OCI-LY3 (cell line): ENCODE measurements at regions not wholly inside any gene's neighbourhood (a gene's known extent, or its start where the extent isn't known, plus 50 kb on each side); places are given as distances from the start of the nearest gene placed in this dataset.

Experiments used
- H2AFZ ChIP-seq: fragments of 200-600, 300-600 bp; shearing (Covaris generic); 2 replicates; pipeline ENCODE4 v1.6.0; 2014; ENCODE audit warnings: antibody characterized with exemption, low read depth, low read length
- H3K27ac ChIP-seq: fragments of 200-600, 300-600 bp; sonication (generic); 2 replicates; pipeline ENCODE4 v1.5.1; 2014; ENCODE audit warnings: mild to moderate bottlenecking, low read length, moderate library complexity, mixed read lengths
- H3K27me3 ChIP-seq: fragments of 200-600, 300-600 bp; sonication (generic); 2 replicates; pipeline ENCODE4 v1.6.1; 2014; ENCODE audit warnings: low read depth, low read length, mixed read lengths
- H3K36me3 ChIP-seq: fragments of 200-600, 300-600 bp; sonication (generic); replicated peaks from 2 replicates; pipeline ENCODE3; 2014; ENCODE audit warnings: low read depth, low read length, mixed read lengths
- H3K4me1 ChIP-seq: fragments of 300-600, 200-600 bp; sonication (generic); 2 replicates; pipeline ENCODE4 v1.6.1; 2014; ENCODE audit warnings: low read length, mixed read lengths
- H3K4me2 ChIP-seq: fragments of 200-600, 300-600 bp; sonication (generic); 2 replicates; pipeline ENCODE4 v1.6.1; 2014; ENCODE audit warnings: low read length, mixed read lengths
- H3K4me3 ChIP-seq: fragments of 300-600, 200-600 bp; sonication (generic); 2 replicates; pipeline ENCODE4 v1.5.1; 2014; ENCODE audit warnings: antibody characterized with exemption, mild to moderate bottlenecking, low read length, moderate library complexity
- H3K79me2 ChIP-seq: fragments of 300-600, 200-600 bp; shearing (Covaris generic); 2 replicates; pipeline ENCODE4 v1.6.1; 2014; ENCODE audit warnings: mild to moderate bottlenecking, low read length, mixed read lengths
- H3K9ac ChIP-seq: fragments of 300-600, 200-600 bp; shearing (Covaris generic); 2 replicates; pipeline ENCODE4 v1.6.0; 2014; ENCODE audit warnings: mild to moderate bottlenecking, low read length, moderate library complexity
- H3K9me3 ChIP-seq: fragments of 200-600, 300-600 bp; shearing (Covaris generic); 2 replicates; pipeline ENCODE4 v1.6.1; 2014; ENCODE audit warnings: low read length, mixed read lengths; ENCODE audit not compliant: insufficient read depth
- H4K20me1 ChIP-seq: fragments of 200-600, 300-600 bp; sonication (generic); 2 replicates; pipeline ENCODE4 v1.6.1; 2016; ENCODE audit warnings: low read length, mixed read lengths; ENCODE audit not compliant: insufficient read depth
- CTCF ChIP-seq: fragments of 200-600, 300-600 bp; sonication (generic); IDR thresholded peaks from 2 replicates; pipeline ENCODE4 v1.5.1; 2014; ENCODE audit warnings: antibody characterized with exemption, low read length, low read depth
- EZH2phosphoT487 ChIP-seq: fragments of 200-600 bp; shearing (Covaris generic); IDR thresholded peaks from 2 replicates; pipeline ENCODE4 v1.6.1; 2018; ENCODE audit warnings: antibody characterized with exemption, mixed run types, low read depth

DNA sequence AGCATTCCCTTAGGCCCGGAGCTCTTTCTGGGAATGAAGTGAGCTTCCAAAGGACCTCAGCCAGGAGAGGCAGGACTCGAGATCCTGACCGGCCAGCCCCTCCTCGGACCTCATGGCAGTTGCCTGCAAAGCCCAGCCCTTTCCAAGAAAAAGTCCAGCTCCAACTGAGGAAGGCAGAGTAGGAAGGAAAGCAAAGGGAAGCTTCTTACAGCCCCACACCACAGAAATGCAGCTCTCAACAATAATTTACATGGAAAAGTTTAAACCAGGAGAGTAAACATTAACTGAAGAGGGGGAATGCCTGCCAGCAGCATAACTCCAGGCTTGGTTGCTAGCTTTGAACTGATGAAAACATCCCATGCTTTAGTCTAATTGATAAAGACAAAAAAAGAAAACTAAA is 153.9 kb upstream of the PFKP start:
- H3K4me3 ChIP-seq, result no peak overlapping the region
- no peaks in the 10 kb centered on the region for H3K9me3 ChIP-seq
- no peaks in the 10 kb centered on the region for H3K4me1 ChIP-seq
- H3K36me3 ChIP-seq, result no peaks in the 10 kb centered on the region
- H4K20me1 ChIP-seq, result no peaks in the 10 kb centered on the region
- no peak overlapping the region for H3K9ac ChIP-seq
- H3K79me2 ChIP-seq, result no peaks in the 10 kb centered on the region
- no peak overlapping the region for H2AFZ ChIP-seq
- TF ChIP-seq EZH2phosphoT487, result no peak
- no peak for TF ChIP-seq CTCF
- no peak overlapping the region for H3K27ac ChIP-seq
- peaks cover 5% of the 10 kb centered on the region; the same call in 1 of the 2 replicates for H3K27me3 ChIP-seq
- H3K4me2 ChIP-seq, result no peak overlapping the region

GRCh38 chr10:2910656-2911055 is 156.7 kb upstream of the PFKP start:
- H2AFZ ChIP-seq, result no peak overlapping the region
- H3K9me3 ChIP-seq, result no peaks in the 10 kb centered on the region
- H3K4me3 ChIP-seq, result no peak overlapping the region
- H3K4me1 ChIP-seq, result no peaks in the 10 kb centered on the region
- H3K36me3 ChIP-seq, result no peaks in the 10 kb centered on the region
- H3K27ac ChIP-seq, result no peak overlapping the region
- no peaks in the 10 kb centered on the region; the same call in 1 of the 2 replicates for H3K27me3 ChIP-seq
- TF ChIP-seq EZH2phosphoT487 (no peak), CTCF (no peak)
- H3K4me2 ChIP-seq, result no peak overlapping the region
- no peaks in the 10 kb centered on the region for H4K20me1 ChIP-seq
- no peaks in the 10 kb centered on the region for H3K79me2 ChIP-seq
- no peak overlapping the region for H3K9ac ChIP-seq

GRCh38 chr10:2909921-2910320 is 157.4 kb upstream of the PFKP start:
- no peak overlapping the region for H3K9ac ChIP-seq
- H3K9me3 ChIP-seq, result no peaks in the 10 kb centered on the region
- no peak for TF ChIP-seq CTCF
- no peak for TF ChIP-seq EZH2phosphoT487
- H3K4me3 ChIP-seq, result no peak overlapping the region
- H2AFZ ChIP-seq, result no peak overlapping the region
- no peaks in the 10 kb centered on the region for H3K79me2 ChIP-seq
- H3K27me3 ChIP-seq, result no peaks in the 10 kb centered on the region; the same call in 1 of the 2 replicates
- H3K4me2 ChIP-seq, result no peak overlapping the region
- no peaks in the 10 kb centered on the region for H3K36me3 ChIP-seq
- H3K4me1 ChIP-seq, result no peaks in the 10 kb centered on the region
- H3K27ac ChIP-seq, result no peak overlapping the region
- H4K20me1 ChIP-seq, result no peaks in the 10 kb centered on the region

DNA sequence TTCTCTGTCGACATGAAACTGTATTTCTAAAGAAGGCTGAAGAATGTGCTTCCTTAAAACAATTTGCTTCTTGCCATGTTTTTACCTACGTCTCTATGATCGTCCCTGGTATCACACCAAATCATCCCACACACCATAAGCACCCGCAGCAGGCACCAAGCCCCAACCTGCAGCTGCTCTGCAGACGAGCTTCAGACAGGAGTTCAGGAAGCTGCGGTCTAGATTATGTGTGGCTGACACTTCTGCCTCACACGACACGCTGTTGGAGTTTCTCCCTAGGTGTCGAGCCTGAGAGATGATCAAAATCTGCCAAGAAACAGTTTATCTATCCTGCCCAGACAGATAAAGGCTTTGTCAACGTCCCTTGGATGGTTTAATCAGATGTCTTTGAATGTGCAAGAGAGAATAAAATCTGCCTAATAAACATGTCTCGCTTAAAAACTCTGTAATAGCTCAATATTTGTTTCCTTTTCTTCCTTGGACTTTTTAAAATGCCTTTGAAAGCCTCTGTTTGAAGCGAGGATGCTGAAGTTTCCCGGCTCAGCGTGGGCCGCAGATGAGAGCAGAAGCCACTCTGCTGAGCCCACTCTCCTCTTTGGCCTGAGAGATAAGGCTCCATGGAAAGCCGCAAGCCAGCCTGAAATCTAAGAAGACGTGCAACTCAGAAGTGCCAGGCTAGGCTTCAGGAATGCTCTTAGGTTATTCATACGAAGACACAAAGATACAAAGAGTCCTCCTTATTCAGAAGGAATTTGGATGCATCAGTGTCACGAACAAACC is 158.3 kb upstream of the PFKP start:
- no peak overlapping the region for H2AFZ ChIP-seq
- no peaks in the 10 kb centered on the region for H3K4me1 ChIP-seq
- no peak for TF ChIP-seq CTCF
- no peak for TF ChIP-seq EZH2phosphoT487
- no peaks in the 10 kb centered on the region for H3K79me2 ChIP-seq
- H3K36me3 ChIP-seq, result no peaks in the 10 kb centered on the region
- no peaks in the 10 kb centered on the region; the same call in 1 of the 2 replicates for H3K27me3 ChIP-seq
- H3K9ac ChIP-seq, result no peak overlapping the region
- H3K4me3 ChIP-seq, result no peak overlapping the region
- no peak overlapping the region for H3K4me2 ChIP-seq
- H3K27ac ChIP-seq, result no peak overlapping the region
- H3K9me3 ChIP-seq, result no peaks in the 10 kb centered on the region
- H4K20me1 ChIP-seq, result no peaks in the 10 kb centered on the region
